ENCODE measurements at regions not wholly inside any gene's neighbourhood (a gene's known extent, or its start where the extent isn't known, plus 50 kb on each side); places are given as distances from the start of the nearest gene placed in this dataset.
"Not testable (repeated sequence)": the region's sequence is repeated elsewhere in the genome, so short reads cannot be mapped to it uniquely, and the experiment has no call there.

DNA sequence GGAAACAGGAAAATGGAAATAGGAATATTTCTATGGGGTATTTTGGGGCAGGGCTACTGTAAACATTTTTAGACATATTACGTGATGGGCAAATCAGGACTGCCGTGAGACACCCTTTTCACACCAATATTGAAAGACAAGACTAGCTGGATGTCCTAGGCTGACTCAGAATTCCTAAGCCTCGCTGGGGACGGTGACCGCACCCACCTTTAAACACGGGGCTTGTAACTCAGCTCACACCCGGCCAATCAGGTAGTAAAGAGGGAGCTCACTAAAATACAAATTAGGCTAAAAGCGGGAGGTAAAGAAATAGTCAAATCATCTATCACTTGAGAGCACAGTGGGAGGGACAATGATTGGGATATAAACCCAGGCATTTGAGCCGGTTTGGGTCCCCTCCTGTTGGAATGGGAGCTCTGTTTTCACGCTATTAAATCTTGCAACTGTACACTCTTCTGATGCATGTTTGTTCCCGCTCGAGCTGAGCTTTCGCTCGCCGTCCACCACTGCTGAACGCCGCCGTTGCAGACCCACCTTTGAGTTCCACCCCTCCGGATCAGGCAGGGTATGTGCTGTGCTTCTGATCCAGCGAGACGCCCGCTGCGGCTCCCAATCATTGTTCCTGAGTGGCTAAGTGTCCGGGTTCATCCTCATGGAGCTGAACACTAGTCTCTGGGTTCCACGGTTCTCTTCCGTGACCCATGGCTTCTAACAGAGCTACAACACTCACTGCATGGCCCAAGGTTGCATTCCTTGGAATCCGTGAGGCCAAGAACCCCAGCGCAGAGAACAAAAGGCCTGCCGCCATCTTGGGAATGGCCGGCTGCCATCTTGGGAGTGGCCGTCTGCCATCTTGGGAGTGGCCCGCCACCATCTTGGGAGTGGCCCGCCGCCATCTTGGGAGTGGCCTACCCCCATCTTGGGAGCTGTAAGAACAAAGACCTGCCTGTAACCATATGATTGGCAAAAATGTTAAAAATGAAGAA lies 152.6 kb downstream of the CRLF2 start:
- no peak for DNase-seq (ENCODE audit: low read depth in 2 of 2)

GRCh38 chrX:1053600-1053999 lies 158.8 kb downstream of the CRLF2 start:
- not testable (repeated sequence) for DNase-seq (ENCODE audit: low read depth in 2 of 2)

GRCh38 chrX:1053072-1053471 lies 159.4 kb downstream of the CRLF2 start:
- no peak for DNase-seq (ENCODE audit: low read depth in 2 of 2)

- DNase-seq (ENCODE audit: low read depth in 2 of 2) = no peak
These were observed 160.4 kb downstream of the CRLF2 start for GRCh38 chrX:1052021-1052420.

- DNase-seq (ENCODE audit: low read depth in 2 of 2) = no peak
These were observed 161.0 kb downstream of the CRLF2 start for GRCh38 chrX:1051421-1051820.

- DNase-seq (ENCODE audit: low read depth in 2 of 2) = no peak
These were observed 166.7 kb downstream of the CRLF2 start for GRCh38 chrX:1045680-1046314.

DNA sequence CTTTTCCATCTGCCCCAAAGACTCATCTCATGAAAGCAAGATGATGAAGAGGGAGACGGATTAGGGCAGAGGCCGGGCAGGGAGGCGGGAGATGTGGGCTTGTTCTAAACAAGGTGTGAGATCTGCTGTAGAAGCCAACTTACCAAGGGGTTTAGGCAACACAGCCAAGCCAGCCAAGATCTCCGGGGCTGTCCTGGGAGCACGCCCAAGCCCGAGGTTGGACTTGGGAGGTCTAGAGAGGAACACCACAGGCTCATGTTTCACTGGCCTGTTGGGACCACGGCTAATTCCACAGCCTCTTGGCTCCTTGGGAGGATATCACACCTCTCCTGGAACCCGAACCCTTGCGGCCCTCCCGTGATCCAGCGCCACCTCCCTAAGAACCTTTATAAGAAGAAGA lies 171.4 kb downstream of the CRLF2 start:
- DNase-seq (ENCODE audit: low read depth in 2 of 2) = no peak

- not testable (repeated sequence) for DNase-seq (ENCODE audit: low read depth in 2 of 2)
These were observed 176.5 kb downstream of the CRLF2 start for GRCh38 chrX:1035931-1036330.

DNA sequence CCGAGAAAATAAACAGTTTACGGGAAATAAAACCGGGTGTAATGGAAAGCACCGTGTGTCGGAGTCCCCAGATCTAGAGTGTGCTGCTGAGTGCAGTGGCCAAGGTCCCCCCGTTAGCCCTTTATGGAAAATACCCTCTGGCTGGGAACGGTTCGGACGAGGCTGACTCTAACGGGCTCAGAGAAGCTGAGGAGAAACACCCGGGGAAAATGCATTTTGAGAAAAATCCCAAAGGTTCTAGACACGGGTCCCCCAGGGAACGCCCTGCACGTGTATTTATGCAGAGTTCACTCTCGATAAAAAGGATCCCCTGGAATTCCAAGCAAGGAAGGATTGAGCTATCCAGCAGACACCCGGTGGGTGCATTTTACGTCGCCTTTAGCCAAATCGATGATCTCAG lies 177.2 kb downstream of the CRLF2 start:
- no peak for DNase-seq (ENCODE audit: low read depth in 2 of 2)

DNA sequence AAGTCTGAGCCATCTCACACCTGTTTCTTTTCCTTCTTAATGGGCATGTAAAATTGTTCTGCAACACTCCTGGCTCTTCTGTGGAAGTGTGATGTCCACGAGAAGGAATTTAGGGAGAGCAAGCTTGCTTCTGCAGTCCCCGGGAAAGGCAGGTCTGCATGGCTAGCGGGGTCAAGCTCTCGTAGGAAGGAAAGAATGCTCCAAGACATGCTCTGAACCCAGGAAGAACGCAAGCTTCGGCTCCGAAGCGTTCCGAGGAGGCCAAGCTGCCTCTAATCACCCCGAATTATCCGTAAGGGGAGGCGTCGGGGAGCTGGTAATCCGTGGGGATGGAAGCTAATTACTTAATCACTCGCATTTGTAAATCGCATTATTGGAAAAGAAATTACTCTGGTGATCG lies 177.7 kb downstream of the CRLF2 start:
- DNase-seq (ENCODE audit: low read depth in 2 of 2) = no peak

- no peak for DNase-seq (ENCODE audit: low read depth in 2 of 2)
These were observed 180.7 kb downstream of the CRLF2 start for GRCh38 chrX:1031521-1032430.

GRCh38 chrX:1029494-1029893 lies 183.0 kb downstream of the CRLF2 start:
- no peak for DNase-seq (ENCODE audit: low read depth in 2 of 2)

DNA sequence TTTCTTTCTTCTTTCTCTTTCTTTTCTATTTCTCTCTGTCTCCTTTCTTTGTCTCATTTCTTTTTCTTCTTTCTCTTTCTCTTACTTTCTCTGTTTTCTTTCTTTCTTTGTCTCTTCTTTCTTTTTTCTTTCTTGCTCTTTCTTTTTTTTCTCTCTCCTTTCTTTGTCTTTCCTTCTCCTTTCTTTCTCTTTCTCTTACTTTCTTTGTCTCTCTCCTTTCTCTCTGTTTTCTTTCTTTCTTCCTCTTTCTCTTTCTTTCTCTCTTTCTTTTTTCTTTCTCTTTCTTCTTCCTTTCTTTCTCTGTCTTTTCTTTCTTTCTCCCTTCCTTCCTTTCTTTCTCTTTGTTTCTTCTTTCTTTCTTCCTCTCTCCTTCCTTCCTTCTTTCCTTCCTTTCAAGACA lies 184.8 kb downstream of the CRLF2 start:
- DNase-seq (ENCODE audit: low read depth in 2 of 2) = no peak

DNA sequence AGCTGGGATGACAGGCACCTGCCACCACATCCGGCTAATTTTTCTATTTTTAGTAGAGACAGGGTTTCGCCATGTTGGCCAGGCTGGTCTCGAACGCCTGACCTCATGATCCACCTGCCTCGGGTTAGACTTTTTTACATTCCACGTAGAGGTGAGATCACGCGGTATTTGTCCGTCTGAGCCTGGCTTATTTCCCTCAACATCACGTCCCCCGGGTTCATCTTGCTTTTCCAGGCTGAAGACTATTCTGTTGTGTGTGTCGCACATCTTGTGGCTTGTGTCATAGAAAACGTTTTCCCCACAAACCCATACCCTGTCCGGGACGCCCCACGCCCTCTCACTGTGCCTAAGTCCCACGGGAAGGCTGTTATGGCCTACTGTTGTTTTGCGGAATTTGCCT lies 185.3 kb downstream of the CRLF2 start:
- no peak for DNase-seq (ENCODE audit: low read depth in 2 of 2)

DNA sequence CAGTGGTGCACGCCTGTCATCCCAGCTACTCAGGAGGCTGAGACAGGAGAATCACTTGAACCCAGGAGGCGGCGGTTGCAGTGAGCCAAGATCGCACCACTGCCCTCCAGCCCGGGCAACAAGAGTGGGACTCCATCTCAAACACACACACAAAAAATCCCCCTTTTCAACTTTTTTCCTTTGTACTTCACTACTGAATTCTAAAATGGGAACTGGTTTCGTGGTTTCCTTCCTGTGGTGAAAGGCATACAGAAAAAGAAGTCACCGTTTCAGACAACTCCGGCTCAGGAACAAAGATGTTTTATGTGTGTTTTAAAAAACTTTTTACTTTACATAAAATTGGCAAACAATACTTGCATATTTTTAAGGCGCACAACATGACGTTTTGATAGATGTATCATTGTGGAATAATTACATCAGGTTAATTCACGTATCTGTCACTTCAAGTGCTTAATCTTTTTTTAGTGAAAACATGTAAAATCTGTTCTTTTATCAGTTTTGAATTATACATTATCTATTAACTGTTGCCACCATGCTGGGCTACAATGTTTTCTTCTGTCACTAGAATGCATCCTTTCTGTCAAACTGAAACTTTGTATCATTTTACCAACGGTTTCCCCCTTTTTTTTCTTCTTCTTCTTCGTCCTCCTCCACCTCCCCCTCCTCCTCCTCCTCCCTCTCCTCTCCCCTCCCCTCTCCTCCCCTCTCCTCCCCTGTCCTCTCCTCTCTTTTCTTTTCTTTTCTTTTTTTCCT lies 186.0 kb downstream of the CRLF2 start:
- no peak for DNase-seq (ENCODE audit: low read depth in 2 of 2)

DNA sequence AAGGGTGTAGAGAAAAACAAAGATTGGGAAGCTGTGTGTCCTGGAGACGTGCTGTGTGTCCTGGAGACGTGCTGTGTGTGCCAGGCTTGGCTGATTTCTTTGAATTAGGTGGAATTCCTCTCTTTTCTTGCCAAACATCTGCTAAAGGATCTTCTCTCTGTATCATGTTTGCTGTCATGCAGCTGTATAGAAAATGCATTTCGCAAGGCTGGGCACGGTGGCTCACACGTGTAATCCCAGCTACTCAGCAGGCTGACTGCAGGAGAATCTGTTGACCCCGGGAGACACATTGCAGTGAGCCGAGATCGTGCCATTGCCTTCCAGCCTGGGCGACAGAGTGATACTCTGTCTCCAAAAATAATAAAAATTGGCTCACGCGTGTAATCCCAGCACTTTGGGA lies 187.0 kb downstream of the CRLF2 start:
- DNase-seq (ENCODE audit: low read depth in 2 of 2) = no peak

DNA sequence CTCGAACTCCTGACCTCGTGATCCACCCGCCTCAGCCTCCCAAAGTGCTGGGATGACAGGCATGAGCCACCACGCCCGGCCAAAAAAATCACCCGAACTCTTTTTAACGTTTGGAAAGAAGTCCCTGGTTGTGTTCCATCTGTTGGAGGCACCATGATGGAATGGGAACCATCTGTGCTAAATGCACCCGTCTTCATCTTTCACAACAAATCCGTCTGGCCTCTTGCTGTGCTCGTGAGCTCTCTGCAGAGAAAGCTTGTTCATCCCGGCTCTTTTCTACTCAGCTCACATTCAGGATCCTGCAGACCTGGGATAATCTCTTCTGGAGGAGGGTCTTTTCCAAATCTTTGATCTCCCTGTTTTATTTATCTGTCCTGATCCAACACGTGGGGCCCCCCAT lies 188.8 kb downstream of the CRLF2 start:
- no peak for DNase-seq (ENCODE audit: low read depth in 2 of 2)

DNA sequence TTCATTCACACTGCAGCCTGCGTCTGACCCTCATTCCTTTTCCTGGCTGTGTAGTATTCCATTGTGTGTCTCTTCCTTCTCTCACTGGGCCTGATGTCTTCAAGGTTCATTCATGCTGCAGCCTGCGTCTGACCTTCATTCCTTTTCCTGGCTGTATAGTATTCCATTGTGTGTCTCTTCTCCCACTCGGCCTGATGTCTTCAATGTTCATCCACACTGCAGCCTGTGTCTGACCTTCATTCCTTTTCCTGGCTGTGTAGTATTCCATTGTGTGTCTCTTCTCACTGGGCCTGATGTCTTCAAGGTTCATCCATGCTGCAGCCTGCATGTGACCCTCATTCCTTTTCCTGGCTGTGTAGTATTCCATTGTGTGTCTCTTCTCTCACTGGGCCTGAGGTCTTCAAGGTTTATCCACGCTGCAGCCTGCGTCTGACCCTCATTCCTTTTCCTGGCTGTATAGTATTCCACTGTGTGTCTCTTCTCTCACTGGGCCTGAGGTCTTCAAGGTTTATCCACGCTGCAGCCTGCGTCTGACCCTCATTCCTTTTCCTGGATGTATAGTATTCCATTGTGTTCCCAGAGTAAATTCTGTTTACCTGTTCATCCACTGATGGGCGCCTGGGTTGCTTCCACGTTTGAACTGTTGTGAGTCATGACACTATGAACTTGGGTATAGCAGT lies 191.0 kb downstream of the CRLF2 start:
- DNase-seq (ENCODE audit: low read depth in 2 of 2) = not testable (repeated sequence)

DNA sequence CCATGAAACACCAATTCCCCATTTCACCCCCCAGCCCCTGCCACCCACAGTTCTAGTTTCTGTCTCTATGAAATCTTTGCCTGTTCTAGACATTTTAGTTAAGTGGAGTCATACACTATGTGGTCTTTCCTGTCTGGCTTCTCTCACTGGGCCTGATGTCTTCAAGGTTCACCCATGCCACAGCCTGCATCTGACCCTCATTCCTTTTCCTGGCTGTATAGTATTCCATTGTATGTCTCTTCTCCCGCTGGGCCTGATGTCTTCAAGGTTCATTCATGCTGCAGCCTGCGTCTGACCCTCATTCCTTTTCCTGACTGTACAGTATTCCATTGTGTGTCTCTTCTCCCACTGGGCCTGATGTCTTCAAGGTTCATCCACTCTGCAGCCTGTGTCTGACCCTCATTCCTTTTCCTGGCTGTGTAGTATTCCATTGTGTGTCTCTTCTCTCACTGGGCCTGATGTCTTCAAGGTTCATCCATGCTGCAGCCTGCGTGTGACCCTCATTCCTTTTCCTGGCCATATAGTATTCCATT lies 191.7 kb downstream of the CRLF2 start:
- DNase-seq (ENCODE audit: low read depth in 2 of 2) = no peak

DNA sequence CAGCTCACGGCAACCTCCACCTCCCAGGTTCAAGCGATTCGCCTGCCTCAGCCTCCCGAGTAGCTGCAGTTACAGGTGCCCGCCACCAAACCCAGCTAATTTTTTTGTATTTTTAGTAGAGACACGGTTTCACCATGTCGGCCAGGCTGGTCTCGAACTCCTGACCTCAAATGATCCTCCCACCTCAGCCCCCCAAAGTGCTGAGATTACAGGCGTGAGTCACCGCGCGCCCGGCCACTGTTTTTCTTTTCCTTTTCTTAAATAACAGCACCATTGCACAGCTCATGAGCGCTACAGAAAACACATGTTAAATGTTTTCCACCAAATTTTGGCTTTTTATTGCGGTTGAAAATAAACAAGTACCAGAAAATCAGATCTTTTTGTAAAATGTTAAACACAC lies 195.5 kb downstream of the CRLF2 start:
- not testable (repeated sequence) for DNase-seq (ENCODE audit: low read depth in 2 of 2)

Data from stimulated activated CD8-positive, alpha-beta memory T cell treated with anti-CD3 and anti-CD28 coated beads, Interleukin-7, amount 100 ng/mL, for 1 hour (primary cell).